Bone marrow (tissue), 2 donors: ENCODE measurements at regions not wholly inside any gene's neighbourhood (a gene's known extent, or its start where the extent isn't known, plus 50 kb on each side); places are given as distances from the start of the nearest gene placed in this dataset.

Source experiments
- DNase-seq, 2 donors: peaks; one replicate each; lab custom pipeline; 2025; lab: John Stamatoyannopoulos, UW

DNA sequence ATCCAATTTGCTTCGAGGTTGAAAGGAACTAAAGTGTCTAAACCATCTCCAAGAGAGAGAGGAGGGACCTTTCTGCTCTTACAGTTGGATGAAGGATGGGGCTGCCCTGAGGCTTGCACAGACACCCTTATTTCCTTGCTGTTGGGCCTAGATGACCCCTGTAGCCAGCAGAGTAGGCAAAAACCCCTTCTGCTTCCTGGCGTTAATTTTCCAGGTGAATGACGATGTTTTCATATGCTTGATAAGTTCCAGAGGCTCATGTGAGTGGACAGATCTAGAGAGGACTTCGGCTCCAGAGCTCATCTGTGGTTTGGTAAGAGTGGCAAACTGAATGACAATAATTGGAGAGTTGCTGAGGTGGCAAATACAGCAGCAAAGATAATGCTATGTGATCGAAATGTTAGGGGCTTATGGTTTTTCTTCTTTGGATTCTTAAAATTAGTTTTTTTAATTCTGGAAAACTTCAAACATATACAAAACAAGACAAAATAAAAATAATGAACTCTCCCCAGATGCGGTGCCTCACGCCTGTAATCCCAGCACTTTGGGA is 98.6 kb upstream of the MAP4K3 start:
- DNase-seq = no peak

GRCh38 chr2:39537150-39537549 is 100.1 kb upstream of the MAP4K3 start:
- DNase-seq = no peak

DNA sequence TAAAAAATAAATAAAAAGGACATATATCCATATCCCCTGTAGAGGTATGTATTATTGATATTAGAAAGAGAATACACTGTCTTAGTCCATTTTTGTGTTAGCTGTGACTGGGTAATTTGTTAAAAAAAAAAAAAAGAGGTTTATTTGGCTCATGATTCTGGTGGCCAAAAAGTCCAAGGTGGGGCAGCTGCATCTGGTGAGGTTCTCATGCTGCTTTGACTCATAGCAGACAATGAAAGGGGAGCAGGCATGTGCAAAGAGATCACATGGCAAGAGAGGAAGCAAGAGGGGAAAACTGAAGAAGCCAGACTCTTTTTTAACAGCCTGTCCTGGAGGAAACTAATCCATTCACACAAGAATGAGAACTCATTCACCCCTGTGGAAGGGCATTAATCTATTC is 101.6 kb upstream of the MAP4K3 start:
- DNase-seq = no peak

DNA sequence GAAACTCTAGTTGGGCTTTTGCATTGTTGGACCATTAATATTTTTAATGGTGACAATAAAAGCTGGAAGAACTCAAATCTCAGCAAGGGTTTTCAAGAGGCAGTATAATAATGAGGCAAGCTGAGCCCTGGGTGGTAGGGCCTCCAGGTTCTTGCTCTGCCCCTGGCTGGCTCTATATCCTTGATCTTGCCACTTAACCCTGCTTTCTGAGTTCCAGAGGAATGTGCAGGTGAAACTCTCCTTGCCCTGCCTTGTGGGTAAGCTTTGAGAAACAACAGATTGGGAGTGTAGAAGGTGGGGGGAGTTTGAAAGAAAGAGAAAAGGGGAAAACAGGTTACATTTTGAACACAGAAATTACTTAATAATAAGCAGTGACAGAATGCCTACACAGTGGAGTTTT is 103.3 kb upstream of the MAP4K3 start:
- DNase-seq = no peak

DNA sequence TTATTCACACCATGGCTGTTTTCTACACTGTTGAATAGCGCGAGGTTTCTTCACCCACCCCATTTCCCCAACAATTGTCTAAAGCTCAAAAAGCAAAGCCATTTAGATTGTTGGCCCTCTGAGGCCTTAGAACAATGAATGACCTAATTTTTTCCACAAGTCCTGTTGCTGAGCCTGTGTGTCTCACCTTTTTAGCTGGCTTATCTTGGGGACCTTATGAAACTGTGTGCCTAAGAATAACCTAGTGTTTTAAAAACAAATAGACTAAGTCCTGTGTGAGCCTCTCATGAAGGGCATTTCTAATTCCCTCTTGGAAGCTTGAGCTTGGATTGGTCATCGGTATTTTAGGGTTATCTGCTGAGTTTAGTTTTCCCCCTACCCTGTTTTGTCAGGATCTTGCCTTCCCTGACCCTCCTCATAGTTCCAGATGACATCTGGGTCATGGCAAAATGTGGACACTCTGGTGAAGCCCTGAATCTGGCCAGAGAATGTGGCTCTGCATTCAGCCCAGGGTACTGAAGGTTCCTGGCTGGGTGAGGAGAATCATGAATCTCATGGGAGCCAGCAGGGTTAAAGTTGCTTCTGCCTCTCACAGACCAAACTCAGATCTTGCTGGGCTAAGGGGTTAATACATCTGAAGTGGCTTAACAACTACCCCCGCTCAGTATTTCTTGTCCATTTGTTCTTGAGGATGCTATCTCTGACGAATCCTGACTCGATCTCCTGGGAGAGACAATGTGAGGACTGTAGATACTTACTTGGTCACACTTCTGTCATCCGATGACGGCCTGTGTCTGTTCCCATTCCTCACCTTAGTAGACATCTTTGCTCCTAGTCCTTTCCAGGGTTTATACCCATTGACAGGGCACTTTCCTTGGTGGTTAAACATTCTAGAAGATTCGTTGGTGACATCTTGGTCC is 104.2 kb upstream of the MAP4K3 start:
- no peak for DNase-seq

GRCh38 chr2:39542523-39542922 is 105.4 kb upstream of the MAP4K3 start:
- DNase-seq = no peak

GRCh38 chr2:39545957-39546356 is 108.9 kb upstream of the MAP4K3 start:
- no peak for DNase-seq

- DNase-seq = no peak
Measured at GRCh38 chr2:39546409-39546808, 109.3 kb upstream of the MAP4K3 start.

- DNase-seq = no peak
Measured at GRCh38 chr2:39546937-39547336, 109.9 kb upstream of the MAP4K3 start.

GRCh38 chr2:39547811-39548719 is 111.0 kb upstream of the MAP4K3 start:
- DNase-seq = no peak

- DNase-seq = no peak
Measured at GRCh38 chr2:39549000-39549399, 111.9 kb upstream of the MAP4K3 start.

DNA sequence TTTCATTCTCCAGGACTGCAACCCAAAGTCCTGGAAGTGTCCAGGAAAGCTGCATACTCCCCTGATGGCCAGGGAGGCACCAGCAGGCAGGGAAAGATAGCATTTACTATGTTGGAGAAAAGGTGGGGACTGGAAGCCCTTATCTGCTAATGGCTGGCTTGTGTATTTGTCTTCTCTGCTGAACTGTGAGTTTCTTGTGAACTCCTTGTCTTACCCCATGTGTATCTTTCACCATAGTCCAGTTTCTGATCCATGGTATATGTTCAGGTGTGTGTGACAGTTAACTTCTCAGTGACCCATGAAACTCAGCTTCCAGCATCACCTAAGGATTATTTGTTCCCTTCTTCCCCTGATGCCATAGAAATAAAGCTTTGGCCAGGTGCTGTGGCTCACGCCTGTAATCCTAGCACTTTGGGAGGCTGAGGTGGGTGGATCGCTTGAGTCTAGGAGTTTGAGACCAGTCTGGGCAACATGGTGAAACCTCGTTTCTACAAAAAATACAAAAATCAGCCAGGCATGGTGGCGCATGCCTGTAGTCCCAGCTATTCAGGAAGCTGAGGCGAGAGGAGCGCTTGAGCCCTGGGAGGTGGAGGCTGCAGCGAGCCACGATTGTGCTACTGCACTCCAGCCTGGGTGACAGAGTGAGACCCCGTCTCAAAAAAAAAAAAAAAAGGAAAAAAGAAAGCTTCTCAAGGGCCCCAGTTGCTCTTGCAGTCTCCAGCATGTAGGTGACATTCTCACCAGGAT is 112.8 kb upstream of the MAP4K3 start:
- no peak for DNase-seq

GRCh38 chr2:39550701-39551285 is 113.7 kb upstream of the MAP4K3 start:
- DNase-seq = no peak

DNA sequence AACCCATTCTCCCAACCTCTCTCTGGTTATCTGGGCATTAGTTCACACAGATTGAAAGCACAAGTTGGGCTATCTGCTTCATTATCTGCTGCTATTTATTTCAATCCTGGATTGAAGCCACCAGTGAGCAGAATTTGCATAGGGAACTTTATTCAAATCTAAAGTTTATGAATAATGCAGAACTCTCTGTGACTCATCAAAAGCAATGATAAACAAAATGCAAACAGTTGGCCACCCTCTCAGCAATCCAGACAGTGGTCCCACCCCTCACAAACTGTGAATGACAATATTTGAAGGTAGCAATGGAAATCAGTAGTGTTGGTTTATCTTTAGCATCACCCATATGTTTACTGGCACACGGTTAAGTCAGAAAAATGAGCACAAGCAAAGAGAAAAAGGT is 106.8 kb upstream of the TMEM178A start:
- no peak for DNase-seq

DNA sequence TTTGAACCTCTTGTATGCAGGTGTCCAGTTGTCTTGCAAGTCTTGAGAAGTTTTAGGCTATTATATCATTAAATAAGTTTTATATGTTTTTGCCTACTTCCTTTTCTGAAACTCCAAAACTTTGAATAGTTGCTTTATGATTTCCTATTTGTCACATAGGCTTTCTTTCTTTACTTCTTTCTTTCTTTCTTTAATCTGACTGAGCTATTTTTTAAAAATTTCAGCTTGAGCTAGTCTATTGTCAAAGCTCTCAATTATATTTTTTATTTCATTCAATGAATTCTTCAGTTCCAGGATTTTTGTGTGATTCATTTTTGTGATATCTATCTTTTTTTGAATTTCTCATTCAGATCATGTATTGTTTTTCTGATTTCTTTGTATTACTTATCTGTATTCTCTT is 102.1 kb upstream of the TMEM178A start:
- DNase-seq = no peak

DNA sequence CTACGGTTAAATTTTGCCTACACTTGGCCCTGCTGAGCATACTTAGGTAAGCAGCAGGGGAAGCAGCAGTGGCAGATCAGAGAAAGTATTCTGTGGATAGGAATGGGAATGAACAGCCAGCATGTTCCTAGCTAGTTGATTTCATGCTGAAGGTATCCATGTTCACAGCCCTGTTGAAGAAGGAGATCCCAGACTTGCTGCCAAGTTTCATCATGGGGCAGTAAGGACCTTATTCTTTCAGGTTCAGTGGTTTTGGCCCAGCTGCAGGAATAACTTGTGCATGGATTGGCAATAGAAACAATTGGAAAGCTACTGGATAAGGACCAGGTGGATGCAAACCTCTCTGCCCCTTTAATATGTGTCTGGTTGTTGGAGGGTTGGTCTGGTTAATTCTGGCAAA is 98.2 kb upstream of the TMEM178A start:
- DNase-seq = no peak

DNA sequence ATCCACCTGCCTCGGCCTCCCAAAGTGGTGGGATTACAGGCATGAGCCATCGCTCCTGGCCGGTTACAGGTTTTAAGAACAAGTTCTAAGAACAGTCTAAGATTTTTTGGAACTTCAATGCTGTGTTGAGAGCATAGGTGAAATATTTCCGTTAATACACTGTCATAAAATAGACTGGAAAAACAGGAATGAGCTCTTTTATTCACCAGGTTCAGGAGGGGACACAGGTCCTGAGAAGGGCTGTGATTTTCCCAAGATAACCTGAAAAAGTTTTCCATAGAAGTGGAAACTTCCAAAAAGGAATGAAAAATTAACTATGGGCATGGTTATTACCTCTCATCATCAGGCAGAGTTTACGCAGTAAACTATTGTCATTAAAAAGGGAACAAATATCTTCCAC is 97.6 kb upstream of the TMEM178A start:
- no peak for DNase-seq

DNA sequence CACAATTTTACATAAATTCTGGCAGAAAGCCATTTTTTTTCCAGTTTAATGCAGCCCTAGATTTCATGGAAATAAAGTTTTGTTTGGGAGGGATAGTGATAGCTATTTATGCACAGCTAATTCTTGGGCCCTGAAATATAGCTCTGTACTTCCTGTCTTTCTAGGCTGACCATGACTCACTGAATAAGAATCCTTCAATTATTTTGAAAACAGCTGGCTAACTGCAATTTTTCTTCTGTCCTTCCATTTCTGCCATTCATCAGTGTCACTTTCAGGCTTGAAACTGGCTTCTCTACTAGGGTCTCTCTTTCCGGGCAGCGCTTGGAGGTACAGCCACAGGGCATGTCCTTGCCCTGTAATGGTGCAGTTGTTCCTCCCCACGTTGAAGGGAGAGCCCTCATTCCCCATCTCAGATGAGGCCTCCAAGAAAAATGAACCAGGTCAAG is 97.1 kb upstream of the TMEM178A start:
- DNase-seq = no peak

- no peak for DNase-seq
Measured at GRCh38 chr2:39570130-39570555, 95.6 kb upstream of the TMEM178A start.

- DNase-seq = no peak
Measured at GRCh38 chr2:39570614-39571013, 95.1 kb upstream of the TMEM178A start.

DNA sequence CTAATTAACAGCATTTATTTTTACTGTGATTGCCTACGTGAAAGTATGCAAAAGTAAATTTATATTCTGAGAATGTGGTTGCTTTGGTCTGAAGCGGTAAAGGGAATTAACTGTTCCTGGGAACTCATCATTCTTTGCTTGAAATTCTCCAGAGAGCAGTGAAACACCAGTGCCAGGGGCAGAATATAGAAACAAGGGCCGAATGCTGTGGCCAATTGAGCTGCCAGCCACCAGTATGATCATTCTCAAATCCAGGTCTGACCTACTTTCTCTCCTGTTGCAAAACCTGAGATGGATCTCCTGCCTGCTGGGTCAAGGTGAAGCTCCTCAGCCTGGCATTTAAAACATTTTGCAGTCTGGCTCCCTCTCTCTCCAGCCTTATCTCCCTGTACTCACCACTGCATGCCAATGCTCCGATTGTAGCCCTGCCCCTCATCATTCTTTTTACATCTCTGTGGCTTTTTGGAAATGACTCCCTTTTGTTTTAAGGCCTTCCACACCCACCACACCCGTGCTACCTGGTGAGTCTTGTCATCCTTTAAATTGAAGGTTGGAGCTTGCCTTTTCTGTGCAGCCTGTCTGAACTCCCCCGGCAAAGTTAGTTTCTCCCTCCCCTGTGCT is 94.5 kb upstream of the TMEM178A start:
- DNase-seq = no peak
